HCT116 (cell line): ENCODE measurements at regions not wholly inside any gene's neighbourhood (a gene's known extent, or its start where the extent isn't known, plus 50 kb on each side); places are given as distances from the start of the nearest gene placed in this dataset.

Experiments
- ATAC-seq: fragments of 200-7000 bp; cut with Tn5 transposase; 2 replicates; pipeline ENCODE4 v1.9.1; 2020; ENCODE audit warnings: mild to moderate bottlenecking, moderate library complexity
- BruUV-seq: library from RNA; stranded (reverse); fragments of 400-500 nt; replicated peaks from 2 replicates; lab custom pipeline; 2021; lab: Mats Ljungman, UMichigan
- CTCF ChIA-PET: fragments of 300-600 bp; sonication (Branson Sonifier 250); formaldehyde crosslinking; loops from one replicate; lab custom pipeline; 2021; ENCODE audit warnings: antibody characterized with exemption; lab: Charles Lee
- POLR2A ChIA-PET: fragments of 300-600, 350-600 bp; sonication (Branson Sonifier 250); formaldehyde crosslinking; loops from one replicate; lab custom pipeline; 2021; ENCODE audit warnings: antibody characterized with exemption; lab: Charles Lee
- RAD21 ChIA-PET, 2 experiments: fragments of 300-600 bp; sonication (Branson Sonifier 250); formaldehyde crosslinking; loops; one replicate each; lab custom pipeline; 2023; ENCODE audit warnings: low total read pairs in 2 of 2; ENCODE audit not compliant: uncharacterized antibody in 2 of 2, unreplicated experiment in 2 of 2, low non-redundant PET in 1 of 2; lab: Charles Lee
- DNase-seq: peaks from one replicate; pipeline ENCODE4 v3.0.0-alpha.2; 2010; ENCODE audit warnings: low read depth, low spot score
- H2AFZ ChIP-seq: fragments of 200-600 bp; shearing (Covaris generic), sonication (generic); 2 replicates; pipeline ENCODE4 v1.6.1; 2017; ENCODE audit warnings: low read depth, mixed run types, mixed read lengths, antibody characterized with exemption, low read length; ENCODE audit not compliant: poor library complexity, severe bottlenecking
- H3K27ac ChIP-seq: 2 replicates; pipeline ENCODE4 v1.5.1; 2012; ENCODE audit warnings: low read depth, low read length
- H3K27me3 ChIP-seq: fragments of 200-600 bp; sonication (generic); 2 replicates; pipeline ENCODE4 v1.6.1; 2016; ENCODE audit warnings: mixed run types, low read length, mixed read lengths; ENCODE audit not compliant: insufficient read depth
- H3K36me3 ChIP-seq, 2 experiments: fragments of 200-500 bp in 1 of 2; fragments of 200-600 bp in 1 of 2; sonication (Bioruptor generic) in 1 of 2; sonication (generic) in 1 of 2; 2 replicates each; pipeline versions ENCODE4 v1.5.1 to v1.6.1; 2014 to 2016; ENCODE audit warnings: low read length in 2 of 2, inconsistent platforms in 1 of 2, mixed read lengths in 1 of 2, mixed run types in 1 of 2; ENCODE audit not compliant: insufficient read depth in 2 of 2, control insufficient read depth in 1 of 2
- H3K4me1 ChIP-seq, 2 experiments: fragments of 200-600 bp in 1 of 2; sonication (generic) in 1 of 2; 2 replicates each; pipeline versions ENCODE4 v1.5.1 to v1.6.1; 2012 to 2017; ENCODE audit warnings: low read length in 2 of 2, inconsistent platforms in 1 of 2, mild to moderate bottlenecking in 1 of 2, mixed read lengths in 1 of 2, mixed run types in 1 of 2, moderate library complexity in 1 of 2; ENCODE audit not compliant: insufficient read depth in 2 of 2, control insufficient read depth in 1 of 2
- H3K4me2 ChIP-seq: fragments of 200-600 bp; sonication (generic); 2 replicates; pipeline ENCODE4 v1.6.1; 2017; ENCODE audit warnings: mixed run types, low read length, mixed read lengths
- H3K4me3 ChIP-seq, 2 experiments: fragments of 200-600 bp in 1 of 2; sonication (generic) in 1 of 2; replicated peaks in 1 of 2; 2 replicates each; pipeline ENCODE4 v1.5.1; 2011 to 2016; ENCODE audit warnings: low read length in 2 of 2, control low read depth in 1 of 2, low read depth in 1 of 2, mild to moderate bottlenecking in 1 of 2, mixed read lengths in 1 of 2, mixed run types in 1 of 2
- H3K79me2 ChIP-seq: fragments of 200-600 bp; sonication (generic); 2 replicates; pipeline ENCODE4 v1.6.1; 2017; ENCODE audit warnings: mild to moderate bottlenecking, mixed run types, low read length, moderate library complexity, mixed read lengths; ENCODE audit not compliant: insufficient read depth
- H3K9ac ChIP-seq: fragments of 200-600 bp; sonication (generic); 2 replicates; pipeline ENCODE4 v1.6.1; 2016; ENCODE audit warnings: low read length, mixed read lengths
- H3K9me2 ChIP-seq: fragments of 200-600 bp; sonication (generic), shearing (Covaris generic); 2 replicates; pipeline ENCODE4 v1.6.1; 2017; ENCODE audit warnings: mixed run types, mild to moderate bottlenecking, moderate library complexity; ENCODE audit not compliant: insufficient read depth
- H3K9me3 ChIP-seq, 2 experiments: fragments of 200-500 bp in 1 of 2; fragments of 200-600 bp in 1 of 2; sonication (Bioruptor generic) in 1 of 2; sonication (generic) in 1 of 2; 2 replicates each; pipeline ENCODE4 v1.6.1; 2014 to 2017; ENCODE audit warnings: low read length in 2 of 2, mixed read lengths in 2 of 2, inconsistent platforms in 1 of 2, low read depth in 1 of 2, mild to moderate bottlenecking in 1 of 2, mixed run types in 1 of 2, moderate library complexity in 1 of 2; ENCODE audit not compliant: control insufficient read depth in 1 of 2, insufficient read depth in 1 of 2
- H4K20me1 ChIP-seq: fragments of 200-600 bp; sonication (generic), shearing (Covaris generic); 2 replicates; pipeline ENCODE4 v1.6.1; 2017; ENCODE audit warnings: mixed run types, mild to moderate bottlenecking, moderate library complexity; ENCODE audit not compliant: insufficient read depth
- CBX3 ChIP-seq: IDR thresholded peaks from 2 replicates; pipeline ENCODE4 v1.6.1; 2012; ENCODE audit warnings: low read depth
- EZH2phosphoT487 ChIP-seq: fragments of 200-600 bp; IDR thresholded peaks from 2 replicates; pipeline ENCODE4 v1.6.1; 2018; ENCODE audit warnings: antibody characterized with exemption, borderline replicate concordance
- FOSL1 ChIP-seq: IDR thresholded peaks from 2 replicates; pipeline ENCODE4 v1.6.1; 2012; ENCODE audit warnings: low read depth
- POLR2AphosphoS5 ChIP-seq: IDR thresholded peaks from 2 replicates; pipeline ENCODE4 v1.6.1; 2011; ENCODE audit warnings: mild to moderate bottlenecking, low read depth, low read length, moderate library complexity
- RAD21 ChIP-seq: IDR thresholded peaks from 2 replicates; pipeline ENCODE4 v1.6.1; 2012; ENCODE audit warnings: low read depth, mild to moderate bottlenecking
- SP1 ChIP-seq: IDR thresholded peaks from 2 replicates; pipeline ENCODE4 v1.6.1; 2012; ENCODE audit warnings: low read depth
- SRF ChIP-seq: IDR thresholded peaks from 2 replicates; pipeline ENCODE4 v1.6.1; 2012; ENCODE audit warnings: low read depth
- intact Hi-C: fragments of 100-400 bp; cut with micrococcal nuclease; formaldehyde crosslinking; loops from 2 replicates; pipeline ENCODE4 v1.10.0; 2022

DNA sequence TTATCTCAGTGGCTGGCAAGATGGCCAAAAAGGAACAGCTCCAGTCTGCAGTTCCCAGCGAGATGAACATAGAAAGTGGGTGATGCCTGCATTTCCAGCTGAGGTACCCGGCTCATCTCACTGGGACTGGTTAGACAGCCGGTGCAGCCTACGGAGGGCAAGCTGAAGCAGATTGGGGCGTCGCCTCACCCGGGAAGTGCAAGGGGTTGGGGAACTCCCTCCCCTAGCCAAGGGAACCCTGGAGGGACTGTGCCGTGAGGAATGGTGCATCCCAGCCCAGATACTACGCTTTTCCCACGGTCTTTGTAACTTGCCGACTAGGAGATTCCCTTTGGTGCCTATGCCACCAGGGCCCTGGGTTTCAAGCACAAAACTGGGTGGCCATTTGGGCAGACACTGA is 324.7 kb downstream of the GJA1 start:
- no peaks in the 10 kb centered on the region for H3K79me2 ChIP-seq
- no peak for TF ChIP-seq EZH2phosphoT487
- no peak for TF ChIP-seq RAD21
- TF ChIP-seq SRF, result no peak
- TF ChIP-seq CBX3, result no peak
- TF ChIP-seq POLR2AphosphoS5, result no peak
- TF ChIP-seq FOSL1, result no peak
- no peak overlapping the region for H3K27ac ChIP-seq
- no peaks in the 10 kb centered on the region for H3K9me3 ChIP-seq
- intact Hi-C loops, result no loop called here
- RAD21 ChIA-PET, result no interaction called here
- DNase-seq (no peak), ATAC-seq (no peak)
- no peak overlapping the region for H3K4me2 ChIP-seq
- CTCF ChIA-PET, result no interaction called here
- no peaks in the 10 kb centered on the region for H3K9me2 ChIP-seq
- no peak overlapping the region for H3K4me3 ChIP-seq
- no peaks in the 10 kb centered on the region for H4K20me1 ChIP-seq
- no peak overlapping the region for H2AFZ ChIP-seq
- H3K9ac ChIP-seq, result no peak overlapping the region
- POLR2A ChIA-PET, result no interaction called here
- no peaks in the 10 kb centered on the region for H3K36me3 ChIP-seq
- no TSS peak for BruUV-seq
- H3K27me3 ChIP-seq, result no peaks in the 10 kb centered on the region
- no peaks in the 10 kb centered on the region for H3K4me1 ChIP-seq

DNA sequence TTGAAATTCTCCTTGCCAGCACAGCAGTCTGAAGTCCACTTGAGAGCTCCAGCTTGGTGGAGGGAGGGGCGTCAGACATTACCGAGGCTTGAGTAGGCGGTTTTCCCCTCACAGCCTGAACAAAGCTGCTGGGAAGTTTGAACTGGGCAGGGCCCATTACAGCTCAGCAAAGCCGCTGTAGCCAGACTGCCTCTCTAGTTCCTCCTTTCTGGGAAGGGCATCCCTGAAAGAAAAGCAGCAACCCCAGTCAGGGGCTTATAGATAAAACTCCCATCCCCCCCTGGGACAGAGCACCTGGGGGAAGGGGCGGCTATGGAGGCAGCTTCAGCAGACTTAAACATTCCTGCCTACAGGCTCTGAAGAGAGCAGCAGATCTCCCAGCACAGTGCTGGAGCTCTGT is 325.3 kb downstream of the GJA1 start:
- H3K27me3 ChIP-seq, result no peaks in the 10 kb centered on the region
- no peaks in the 10 kb centered on the region for H3K36me3 ChIP-seq
- no TSS peak for BruUV-seq
- RAD21 ChIA-PET, result no interaction called here
- H3K9me3 ChIP-seq, result no peaks in the 10 kb centered on the region
- H3K9ac ChIP-seq, result no peak overlapping the region
- H2AFZ ChIP-seq, result no peak overlapping the region
- H3K4me3 ChIP-seq, result no peak overlapping the region
- H3K9me2 ChIP-seq, result no peaks in the 10 kb centered on the region
- CTCF ChIA-PET, result no interaction called here
- H4K20me1 ChIP-seq, result no peaks in the 10 kb centered on the region
- intact Hi-C loops, result no loop called here
- H3K4me2 ChIP-seq, result no peak overlapping the region
- no peaks in the 10 kb centered on the region for H3K79me2 ChIP-seq
- POLR2A ChIA-PET, result no interaction called here
- no peak overlapping the region for H3K27ac ChIP-seq
- no peak for DNase-seq
- ATAC-seq, result no peak
- TF ChIP-seq SP1 (no peak), RAD21 (no peak)
- H3K4me1 ChIP-seq, result no peaks in the 10 kb centered on the region
